COLO668 (cell line): ENCODE measurements at regions not wholly inside any gene's neighbourhood (a gene's known extent, or its start where the extent isn't known, plus 50 kb on each side); places are given as distances from the start of the nearest gene placed in this dataset.

Experiments used
- DNase-seq: peaks from one replicate; lab custom pipeline; 2025; ENCODE audit not compliant: unreplicated experiment; lab: John Stamatoyannopoulos, UW

- DNase-seq = no peak
Observed at GRCh38 chr7:88357781-88358525, 51.3 kb upstream of the STEAP4 start.

- no peak for DNase-seq
Observed at GRCh38 chr7:88357294-88357693, 50.6 kb upstream of the STEAP4 start.
